ENCODE measurements at regions not wholly inside any gene's neighbourhood (a gene's known extent, or its start where the extent isn't known, plus 50 kb on each side); places are given as distances from the start of the nearest gene placed in this dataset.

- TF ChIP-seq, protein P1, sequence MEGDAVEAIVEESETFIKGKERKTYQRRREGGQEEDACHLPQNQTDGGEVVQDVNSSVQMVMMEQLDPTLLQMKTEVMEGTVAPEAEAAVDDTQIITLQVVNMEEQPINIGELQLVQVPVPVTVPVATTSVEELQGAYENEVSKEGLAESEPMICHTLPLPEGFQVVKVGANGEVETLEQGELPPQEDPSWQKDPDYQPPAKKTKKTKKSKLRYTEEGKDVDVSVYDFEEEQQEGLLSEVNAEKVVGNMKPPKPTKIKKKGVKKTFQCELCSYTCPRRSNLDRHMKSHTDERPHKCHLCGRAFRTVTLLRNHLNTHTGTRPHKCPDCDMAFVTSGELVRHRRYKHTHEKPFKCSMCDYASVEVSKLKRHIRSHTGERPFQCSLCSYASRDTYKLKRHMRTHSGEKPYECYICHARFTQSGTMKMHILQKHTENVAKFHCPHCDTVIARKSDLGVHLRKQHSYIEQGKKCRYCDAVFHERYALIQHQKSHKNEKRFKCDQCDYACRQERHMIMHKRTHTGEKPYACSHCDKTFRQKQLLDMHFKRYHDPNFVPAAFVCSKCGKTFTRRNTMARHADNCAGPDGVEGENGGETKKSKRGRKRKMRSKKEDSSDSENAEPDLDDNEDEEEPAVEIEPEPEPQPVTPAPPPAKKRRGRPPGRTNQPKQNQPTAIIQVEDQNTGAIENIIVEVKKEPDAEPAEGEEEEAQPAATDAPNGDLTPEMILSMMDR (conservative IDR thresholded peaks at IDR 0.05; ENCODE audit: low read depth, low read length) = no peak
- TF ChIP-seq POLR2A (IDR thresholded peaks at IDR 0.05; ENCODE audit: low read depth, low read length) (no peak), CEBPB (IDR thresholded peaks at IDR 0.05; ENCODE audit: low read depth, low read length) (no peak)
Observed at GRCh38 chr4:52256522-52256921, 205.4 kb downstream of the SPATA18 start.
